GM23338 (cell line): ENCODE measurements at regions not wholly inside any gene's neighbourhood (a gene's known extent, or its start where the extent isn't known, plus 50 kb on each side); places are given as distances from the start of the nearest gene placed in this dataset.

ENCODE experiments used
- ATAC-seq: fragments of 200-7000 bp; cut with Tn5 transposase; 3 replicates; pipeline ENCODE4 v1.9.1; 2020
- DNase-seq: peaks from one replicate; pipeline ENCODE4 v3.0.0-alpha.2; 2015; ENCODE audit warnings: low spot score
- H2AFZ ChIP-seq: fragments of 200-600 bp; sonication (generic); 2 replicates; pipeline ENCODE4 v1.8.0; 2016; ENCODE audit warnings: antibody characterized with exemption, mild to moderate bottlenecking, moderate library complexity
- H3F3A ChIP-seq: fragments of 200-600 bp; sonication (generic); replicated peaks from 2 replicates; pipeline ENCODE4 v1.8.0; 2017; ENCODE audit warnings: antibody characterized with exemption, mixed run types, low read depth
- H3K27ac ChIP-seq: fragments of 200-600 bp; sonication (generic); 2 replicates; pipeline ENCODE4 v1.6.1; 2016; ENCODE audit warnings: low read depth
- H3K27me3 ChIP-seq: fragments of 200-600 bp; sonication (generic); 2 replicates; pipeline ENCODE4 v1.8.0; 2016; ENCODE audit warnings: mild to moderate bottlenecking, mixed run types, moderate library complexity; ENCODE audit not compliant: insufficient read depth
- H3K36me3 ChIP-seq: fragments of 200-600 bp; sonication (generic); 2 replicates; pipeline ENCODE4 v1.8.0; 2016; ENCODE audit warnings: mild to moderate bottlenecking; ENCODE audit not compliant: insufficient read depth
- H3K4me1 ChIP-seq: fragments of 200-600 bp; sonication (generic); 2 replicates; pipeline ENCODE4 v1.8.0; 2016; ENCODE audit warnings: mild to moderate bottlenecking, moderate library complexity; ENCODE audit not compliant: insufficient read depth
- H3K4me2 ChIP-seq: fragments of 200-600 bp; sonication (generic); 2 replicates; pipeline ENCODE4 v1.7.1; 2017; ENCODE audit warnings: mixed run types
- H3K4me3 ChIP-seq: fragments of 200-600 bp; sonication (generic); 2 replicates; pipeline ENCODE4 v1.6.1; 2016; ENCODE audit warnings: mixed run types
- H3K79me2 ChIP-seq: fragments of 200-600 bp; sonication (generic); replicated peaks from 2 replicates; pipeline ENCODE4 v1.8.0; 2017; ENCODE audit warnings: mild to moderate bottlenecking; ENCODE audit not compliant: insufficient read depth
- H3K9me2 ChIP-seq: fragments of 200-600 bp; sonication (generic); 2 replicates; pipeline ENCODE4 v1.8.0; 2017; ENCODE audit not compliant: insufficient read depth
- H4K20me1 ChIP-seq: fragments of 200-600 bp; sonication (generic); replicated peaks from 2 replicates; pipeline ENCODE4 v1.8.0; 2017; ENCODE audit warnings: mild to moderate bottlenecking; ENCODE audit not compliant: insufficient read depth
- H3K27ac Mint-ChIP-seq: 2 replicates; pipeline ENCODE4 v1.8.0; 2020; ENCODE audit warnings: inconsistent platforms, mild to moderate bottlenecking, moderate library complexity, mixed read lengths
- H3K27me3 Mint-ChIP-seq: 3 replicates; pipeline ENCODE4 v1.8.0; 2022; ENCODE audit warnings: low read depth, mild to moderate bottlenecking, moderate library complexity, mixed read lengths, inconsistent platforms; ENCODE audit not compliant: insufficient read depth, poor library complexity
- H3K36me3 Mint-ChIP-seq: 3 replicates; pipeline ENCODE4 v1.8.0; 2021; ENCODE audit warnings: low read depth, mild to moderate bottlenecking, inconsistent platforms, moderate library complexity, mixed read lengths
- H3K4me1 Mint-ChIP-seq: 3 replicates; pipeline ENCODE4 v1.8.0; 2020; ENCODE audit warnings: mild to moderate bottlenecking, inconsistent platforms, mixed read lengths
- H3K4me3 Mint-ChIP-seq: 3 replicates; pipeline ENCODE4 v1.8.0; 2021; ENCODE audit warnings: moderate library complexity, mild to moderate bottlenecking, inconsistent platforms, mixed read lengths
- H3K9me3 Mint-ChIP-seq: 3 replicates; pipeline ENCODE4 v1.8.0; 2020; ENCODE audit warnings: moderate library complexity, mild to moderate bottlenecking, inconsistent platforms, mixed read lengths
- ETS1 ChIP-seq: IDR thresholded peaks from 2 replicates; pipeline ENCODE4 v1.6.1; 2016; ENCODE audit warnings: antibody characterized with exemption
- EZH2 ChIP-seq: fragments of 200-600 bp; sonication (generic); IDR thresholded peaks from one replicate; pipeline ENCODE4 v1.8.0; 2017; ENCODE audit warnings: antibody characterized with exemption, mild to moderate bottlenecking, low read depth; ENCODE audit not compliant: unreplicated experiment
- EZH2phosphoT487 ChIP-seq: fragments of 200-600 bp; sonication (generic); IDR thresholded peaks from one replicate; pipeline ENCODE4 v1.8.1; 2018; ENCODE audit warnings: antibody characterized with exemption; ENCODE audit not compliant: unreplicated experiment
- JUNB ChIP-seq: IDR thresholded peaks from one replicate; pipeline ENCODE4 v1.6.1; 2016; ENCODE audit warnings: antibody characterized with exemption; ENCODE audit not compliant: unreplicated experiment
- REST ChIP-seq: IDR thresholded peaks from one replicate; pipeline ENCODE4 v1.6.1; 2018; ENCODE audit warnings: antibody characterized with exemption; ENCODE audit not compliant: unreplicated experiment
- ZNF114 ChIP-seq: fragments of 250-450 bp; sonication (Bioruptor Pico); IDR thresholded peaks from 2 replicates; pipeline ENCODE4 v1.5.0; 2020; ENCODE audit warnings: mild to moderate bottlenecking, moderate library complexity
- ZNF331 ChIP-seq: fragments of 250-450 bp; sonication (Bioruptor Pico); IDR thresholded peaks from 2 replicates; pipeline ENCODE4 v1.5.0; 2020; ENCODE audit warnings: low read depth, mild to moderate bottlenecking, moderate library complexity

GRCh38 chr3:76415384-76415783, 624.5 kb upstream of the ROBO2 start:
- Mint-ChIP-seq H3K4me3 (no peak overlapping the region), H3K27me3 (no peaks in the 10 kb centered on the region), H3K9me3 (peaks cover 3% of the 10 kb centered on the region; the same call in 2 of the 3 replicates), H3K4me1 (peaks cover 12% of the 10 kb centered on the region), H3K36me3 (peaks cover 5% of the 10 kb centered on the region; the same call in 1 of the 3 replicates), H3K27ac (no peak overlapping the region)
- H2AFZ ChIP-seq: no peak overlapping the region
- no peaks in the 10 kb centered on the region for H3K4me1 ChIP-seq
- H3K79me2 ChIP-seq: no peaks in the 10 kb centered on the region
- no peaks in the 10 kb centered on the region for H3K27me3 ChIP-seq
- no peak overlapping the region for H3K4me3 ChIP-seq
- TF ChIP-seq ETS1 (no peak), EZH2 (no peak), ZNF114 (CRISPR knock-in tag) (no peak), EZH2phosphoT487 (no peak), REST (no peak), ZNF331 (CRISPR knock-in tag) (no peak)
- no peaks in the 10 kb centered on the region for H3K9me2 ChIP-seq
- no peaks in the 10 kb centered on the region for H4K20me1 ChIP-seq
- ATAC-seq: no peak
- DNase-seq: no peak
- H3K4me2 ChIP-seq: no peak overlapping the region
- no peaks in the 10 kb centered on the region for H3F3A ChIP-seq
- H3K27ac ChIP-seq: no peak overlapping the region
- no peaks in the 10 kb centered on the region for H3K36me3 ChIP-seq

GRCh38 chr3:76429581-76430177, 610.2 kb upstream of the ROBO2 start:
- Histone ChIP-seq H4K20me1 (no peaks in the 10 kb centered on the region), H3F3A (no peaks in the 10 kb centered on the region), H3K79me2 (no peaks in the 10 kb centered on the region), H3K27me3 (no peaks in the 10 kb centered on the region), H3K4me2 (no peak overlapping the region), H2AFZ (no peak overlapping the region), H3K4me1 (no peaks in the 10 kb centered on the region), H3K4me3 (no peak overlapping the region), H3K9me2 (no peaks in the 10 kb centered on the region), H3K27ac (no peak overlapping the region), H3K36me3 (no peaks in the 10 kb centered on the region)
- no peak overlapping the region for H3K27ac Mint-ChIP-seq
- no peaks in the 10 kb centered on the region for H3K9me3 Mint-ChIP-seq
- ATAC-seq: no peak
- no peaks in the 10 kb centered on the region for H3K27me3 Mint-ChIP-seq
- no peak overlapping the region for H3K4me3 Mint-ChIP-seq
- no peak for DNase-seq
- no peaks in the 10 kb centered on the region for H3K36me3 Mint-ChIP-seq
- no peak for TF ChIP-seq ZNF114 (CRISPR knock-in tag)
- no peak for TF ChIP-seq JUNB
- no peaks in the 10 kb centered on the region; the same call in 2 of the 3 replicates for H3K4me1 Mint-ChIP-seq
